GM10266 (cell line): ENCODE measurements at regions not wholly inside any gene's neighbourhood (a gene's known extent, or its start where the extent isn't known, plus 50 kb on each side); places are given as distances from the start of the nearest gene placed in this dataset.

Experiments
- DNase-seq: peaks from one replicate; pipeline ENCODE4 v3.0.0; 2012; ENCODE audit errors: extremely low spot score
- TF ChIP-seq, protein P1 (sequence below): IDR thresholded peaks from 2 replicates; pipeline ENCODE4 v1.5.1; 2012; ENCODE audit warnings: mild to moderate bottlenecking, low read depth; ENCODE audit not compliant: control insufficient read depth, insufficient read depth; ENCODE audit errors: missing control alignments

DNA sequence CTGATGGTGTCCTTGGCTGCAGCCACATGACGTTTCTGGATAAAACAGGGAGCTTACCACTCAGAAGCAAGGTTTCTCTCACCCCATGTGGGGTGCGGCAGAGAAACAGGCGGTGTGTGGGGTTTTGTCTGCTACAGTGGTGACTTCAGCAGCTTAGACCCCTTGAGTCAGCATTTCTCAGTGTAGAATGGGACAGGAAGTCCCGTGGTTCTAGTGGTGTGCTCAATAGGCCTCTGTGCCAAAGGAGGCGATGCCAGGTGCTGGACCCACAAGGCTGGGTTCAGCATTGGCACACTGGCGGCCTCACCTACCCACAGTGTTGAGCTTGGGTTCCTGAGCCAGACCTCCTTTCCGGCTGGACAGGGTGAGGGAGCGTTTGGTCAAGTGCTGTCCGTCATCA lies 125.2 kb upstream of the SMIM23 start:
- no peak for DNase-seq

GRCh38 chr5:171661143-171661542 lies 124.5 kb upstream of the SMIM23 start:
- no peak for DNase-seq
- TF ChIP-seq, protein P1, sequence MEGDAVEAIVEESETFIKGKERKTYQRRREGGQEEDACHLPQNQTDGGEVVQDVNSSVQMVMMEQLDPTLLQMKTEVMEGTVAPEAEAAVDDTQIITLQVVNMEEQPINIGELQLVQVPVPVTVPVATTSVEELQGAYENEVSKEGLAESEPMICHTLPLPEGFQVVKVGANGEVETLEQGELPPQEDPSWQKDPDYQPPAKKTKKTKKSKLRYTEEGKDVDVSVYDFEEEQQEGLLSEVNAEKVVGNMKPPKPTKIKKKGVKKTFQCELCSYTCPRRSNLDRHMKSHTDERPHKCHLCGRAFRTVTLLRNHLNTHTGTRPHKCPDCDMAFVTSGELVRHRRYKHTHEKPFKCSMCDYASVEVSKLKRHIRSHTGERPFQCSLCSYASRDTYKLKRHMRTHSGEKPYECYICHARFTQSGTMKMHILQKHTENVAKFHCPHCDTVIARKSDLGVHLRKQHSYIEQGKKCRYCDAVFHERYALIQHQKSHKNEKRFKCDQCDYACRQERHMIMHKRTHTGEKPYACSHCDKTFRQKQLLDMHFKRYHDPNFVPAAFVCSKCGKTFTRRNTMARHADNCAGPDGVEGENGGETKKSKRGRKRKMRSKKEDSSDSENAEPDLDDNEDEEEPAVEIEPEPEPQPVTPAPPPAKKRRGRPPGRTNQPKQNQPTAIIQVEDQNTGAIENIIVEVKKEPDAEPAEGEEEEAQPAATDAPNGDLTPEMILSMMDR, result no peak

More for the DNA sequence above, 125.2 kb upstream of the SMIM23 start:
- TF ChIP-seq, protein P1, result no peak

- DNase-seq, result no peak
- TF ChIP-seq, protein P1, result no peak
These were observed 122.1 kb upstream of the SMIM23 start for GRCh38 chr5:171663311-171664085.

- no peak for DNase-seq
These were observed 121.1 kb upstream of the SMIM23 start for GRCh38 chr5:171664489-171664888.

DNA sequence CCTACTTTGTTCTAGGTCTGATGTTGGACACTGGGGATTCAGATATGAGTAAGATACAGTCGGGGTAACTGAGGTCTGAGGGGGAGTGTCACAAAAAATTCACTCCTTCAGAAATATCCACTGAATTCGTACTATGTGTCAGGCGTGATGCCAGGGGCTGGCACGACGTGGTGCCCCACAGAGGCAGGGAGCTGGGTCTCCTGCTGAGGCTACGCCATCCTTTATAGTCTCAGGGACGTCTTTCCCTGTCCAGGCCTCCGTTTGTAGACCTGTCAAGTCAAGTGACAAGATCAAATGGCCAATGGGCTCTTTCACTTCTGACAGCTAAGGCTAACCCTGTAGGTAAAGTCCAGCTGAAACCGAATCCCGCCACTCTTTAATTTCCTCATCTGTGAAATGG lies 118.8 kb upstream of the SMIM23 start:
- TF ChIP-seq, protein P1, result no peak
- no peak for DNase-seq

More at GRCh38 chr5:171664489-171664888, 121.1 kb upstream of the SMIM23 start:
- TF ChIP-seq, protein P1, result no peak

- TF ChIP-seq, protein P1, result no peak
- no peak for DNase-seq
These were observed 118.1 kb upstream of the SMIM23 start for GRCh38 chr5:171667341-171668096.

DNA sequence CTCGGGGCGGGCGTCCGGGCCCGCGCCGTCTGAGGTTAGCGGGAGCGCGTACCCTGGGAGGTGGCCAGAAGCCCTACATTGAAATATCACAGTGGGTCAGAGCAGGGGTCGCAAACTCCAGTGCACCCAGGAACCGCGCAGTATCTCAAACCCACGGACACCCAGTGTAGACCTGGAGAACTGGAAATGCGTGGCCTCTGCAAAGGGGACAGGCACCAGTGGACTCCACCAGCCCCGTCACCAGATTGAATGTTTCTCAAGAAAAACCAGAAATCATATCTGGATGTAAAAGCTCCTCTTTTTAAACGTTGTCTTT lies 117.6 kb upstream of the SMIM23 start:
- TF ChIP-seq, protein P1, result no peak
- DNase-seq, result no peak
